ENCODE measurements at regions not wholly inside any gene's neighbourhood (a gene's known extent, or its start where the extent isn't known, plus 50 kb on each side); places are given as distances from the start of the nearest gene placed in this dataset.

- TF ChIP-seq POLR2AphosphoS5 (IDR thresholded peaks at IDR 0.05; ENCODE audit: low read depth, low read length) (no peak), EP300 (IDR thresholded peaks at IDR 0.05; ENCODE audit: borderline replicate concordance in 1 of 2, low read depth in 2 of 2, low read length in 2 of 2) (no peak), CHD1 (IDR thresholded peaks at IDR 0.05; ENCODE audit: low read depth, low read length) (no peak), ZNF274 (IDR thresholded peaks at IDR 0.05; ENCODE audit: borderline replicate concordance, extremely low read depth, low read length) (no peak)
Observed at GRCh38 chr10:56091872-56092271, 269.2 kb downstream of the ZWINT start (continued).

Measured in H1 (cell line).